Astrocyte (in vitro differentiated cells and primary cell): ENCODE measurements at regions not wholly inside any gene's neighbourhood (a gene's known extent, or its start where the extent isn't known, plus 50 kb on each side); places are given as distances from the start of the nearest gene placed in this dataset.

Experiments used
- CTCF ChIP-seq: IDR thresholded peaks from 2 replicates; pipeline ENCODE4 v1.5.1; 2011; ENCODE audit warnings: low read depth, mild to moderate bottlenecking, inconsistent platforms, low read length, moderate library complexity; ENCODE audit not compliant: insufficient read depth
- EZH2 ChIP-seq: IDR thresholded peaks from 2 replicates; pipeline ENCODE4 v1.6.1; 2012; ENCODE audit warnings: mild to moderate bottlenecking, low read length, inconsistent platforms; ENCODE audit not compliant: insufficient read depth

- TF ChIP-seq CTCF, result no peak
- TF ChIP-seq EZH2, result no peak
Measured at GRCh38 chr5:61229416-61229815, 67.1 kb upstream of the SMIM15 start.
